AG04449 (cell line): ENCODE measurements at regions not wholly inside any gene's neighbourhood (a gene's known extent, or its start where the extent isn't known, plus 50 kb on each side); places are given as distances from the start of the nearest gene placed in this dataset.

ENCODE experiments used
- CTCF ChIA-PET: fragments of 350-600 bp; formaldehyde crosslinking; extraction: SDS; loops from one replicate; lab custom pipeline; 2021; ENCODE audit warnings: antibody characterized with exemption; lab: Yijun Ruan, JAX
- POLR2A ChIA-PET: fragments of 400-600, 350-600 bp; formaldehyde crosslinking; extraction: SDS; loops from one replicate; lab custom pipeline; 2020; ENCODE audit warnings: antibody characterized with exemption, inconsistent platforms; lab: Yijun Ruan, JAX
- DNase-seq: peaks from one replicate; pipeline ENCODE4 v3.0.0-alpha.2; 2010; ENCODE audit warnings: low read depth, low spot score
- H3K4me3 ChIP-seq: 2 replicates; pipeline ENCODE4 v1.5.1; 2011; ENCODE audit warnings: low read depth, mild to moderate bottlenecking, control low read depth, low read length
- TF ChIP-seq, protein P1 (sequence below): IDR thresholded peaks from one replicate; pipeline ENCODE4 v1.5.1; 2011; ENCODE audit warnings: mild to moderate bottlenecking, moderate library complexity, low read length, control low read depth, inconsistent platforms; ENCODE audit not compliant: insufficient read depth; ENCODE audit errors: missing control alignments

DNA sequence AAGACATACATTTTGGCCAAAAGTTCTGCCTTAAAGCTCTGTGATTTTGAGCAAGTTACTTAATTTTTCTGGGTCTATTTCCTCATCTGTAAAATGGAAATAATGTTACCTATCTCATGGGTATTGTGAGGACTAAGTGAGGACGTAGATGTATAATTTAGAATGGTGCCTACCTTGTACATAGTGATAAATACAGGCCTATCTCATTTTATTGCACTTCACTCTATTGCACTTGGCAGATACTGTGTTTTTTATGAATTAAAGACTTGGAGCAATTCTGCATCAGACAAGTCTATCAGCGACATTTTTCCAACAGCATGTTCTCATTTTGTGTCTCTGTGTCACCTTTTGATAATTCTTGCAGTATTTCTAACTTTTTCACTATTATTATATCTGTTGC lies 50.9 kb upstream of the RAB9B start:
- TF ChIP-seq, protein P1, sequence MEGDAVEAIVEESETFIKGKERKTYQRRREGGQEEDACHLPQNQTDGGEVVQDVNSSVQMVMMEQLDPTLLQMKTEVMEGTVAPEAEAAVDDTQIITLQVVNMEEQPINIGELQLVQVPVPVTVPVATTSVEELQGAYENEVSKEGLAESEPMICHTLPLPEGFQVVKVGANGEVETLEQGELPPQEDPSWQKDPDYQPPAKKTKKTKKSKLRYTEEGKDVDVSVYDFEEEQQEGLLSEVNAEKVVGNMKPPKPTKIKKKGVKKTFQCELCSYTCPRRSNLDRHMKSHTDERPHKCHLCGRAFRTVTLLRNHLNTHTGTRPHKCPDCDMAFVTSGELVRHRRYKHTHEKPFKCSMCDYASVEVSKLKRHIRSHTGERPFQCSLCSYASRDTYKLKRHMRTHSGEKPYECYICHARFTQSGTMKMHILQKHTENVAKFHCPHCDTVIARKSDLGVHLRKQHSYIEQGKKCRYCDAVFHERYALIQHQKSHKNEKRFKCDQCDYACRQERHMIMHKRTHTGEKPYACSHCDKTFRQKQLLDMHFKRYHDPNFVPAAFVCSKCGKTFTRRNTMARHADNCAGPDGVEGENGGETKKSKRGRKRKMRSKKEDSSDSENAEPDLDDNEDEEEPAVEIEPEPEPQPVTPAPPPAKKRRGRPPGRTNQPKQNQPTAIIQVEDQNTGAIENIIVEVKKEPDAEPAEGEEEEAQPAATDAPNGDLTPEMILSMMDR = no peak
- DNase-seq = no peak
- ChIA-PET POLR2A (no interaction called here), CTCF (no interaction called here)
- H3K4me3 ChIP-seq = no peak overlapping the region
